HG03139 (cell line): ENCODE measurements at regions not wholly inside any gene's neighbourhood (a gene's known extent, or its start where the extent isn't known, plus 50 kb on each side); places are given as distances from the start of the nearest gene placed in this dataset.
"Not testable (repeated sequence)": the region's sequence is repeated elsewhere in the genome, so short reads cannot be mapped to it uniquely, and the experiment has no call there.

Source experiments
- ATAC-seq: cut with Tn5 transposase; IDR thresholded peaks from one replicate; pipeline ENCODE4 v1.9.1; 2021; ENCODE audit not compliant: unreplicated experiment

DNA sequence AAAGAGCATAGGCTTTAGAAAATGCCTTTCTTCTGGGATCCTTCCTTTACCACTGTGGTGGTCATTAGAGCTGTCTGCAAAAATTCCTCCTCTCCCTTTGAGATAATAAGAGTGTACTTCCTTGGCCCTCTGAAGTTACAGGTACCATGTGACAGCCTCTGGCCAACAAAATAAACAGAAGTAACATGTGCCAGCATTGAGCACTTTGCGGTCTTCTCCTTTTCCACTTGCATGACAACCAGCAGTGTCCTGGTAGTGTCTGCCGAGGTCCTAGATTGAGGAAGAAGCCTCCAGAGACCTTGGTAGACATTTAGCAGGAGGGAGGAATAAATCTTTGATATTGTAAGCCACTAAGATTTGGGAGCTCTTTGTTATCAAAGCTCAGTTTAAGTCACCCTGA is 87.5 kb upstream of the ARID1B start:
- ATAC-seq = no peak

- ATAC-seq = no peak
Measured at GRCh38 chr6:156688620-156688971, 88.6 kb upstream of the ARID1B start.

DNA sequence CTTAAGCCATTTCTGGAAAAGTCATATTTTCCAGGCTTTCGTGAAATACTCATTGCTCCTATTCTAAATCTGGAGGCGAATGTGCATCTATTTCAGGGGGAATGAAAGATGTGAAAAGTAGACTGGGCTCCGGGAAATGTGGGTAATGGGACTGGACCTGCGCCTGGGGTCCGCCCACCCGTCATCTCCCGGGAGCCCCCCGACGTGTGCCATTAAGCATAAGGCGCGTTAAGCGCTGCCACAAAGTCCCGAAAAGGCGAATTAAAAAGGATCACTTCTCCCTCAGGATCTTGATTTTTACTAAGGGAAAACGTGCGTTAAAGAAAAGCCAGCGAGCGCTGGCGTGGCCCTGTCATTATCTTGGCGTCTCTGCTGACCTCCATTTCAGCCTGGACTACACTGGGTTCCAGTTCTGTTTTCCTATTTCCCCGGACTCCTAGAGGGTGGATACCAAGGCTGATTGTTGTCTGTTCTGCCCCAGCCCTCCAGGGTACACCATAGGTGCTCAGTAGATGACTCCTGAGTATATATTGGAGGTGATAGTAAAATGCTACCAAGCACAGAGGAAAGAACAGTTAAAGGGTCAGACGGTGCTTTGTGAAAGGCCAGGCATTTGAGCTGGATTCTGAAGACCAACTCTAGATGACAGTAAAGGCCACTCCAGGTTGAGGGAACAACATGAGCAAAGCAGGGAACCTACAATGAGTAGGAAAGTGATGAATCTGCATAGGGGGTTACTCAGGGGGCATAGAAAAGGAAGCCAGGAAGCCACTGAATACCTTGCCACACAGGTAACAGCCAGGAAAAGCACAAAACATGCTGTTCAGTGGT is 89.2 kb upstream of the ARID1B start:
- no peak for ATAC-seq

GRCh38 chr6:156686995-156687788 is 90.0 kb upstream of the ARID1B start:
- peak; percentile 55 for ATAC-seq

GRCh38 chr6:156686301-156686994 is 90.7 kb upstream of the ARID1B start:
- no peak for ATAC-seq

GRCh38 chr6:156685823-156686222 is 91.4 kb upstream of the ARID1B start:
- no peak for ATAC-seq

GRCh38 chr6:156683821-156684220 is 93.4 kb upstream of the ARID1B start:
- no peak for ATAC-seq

DNA sequence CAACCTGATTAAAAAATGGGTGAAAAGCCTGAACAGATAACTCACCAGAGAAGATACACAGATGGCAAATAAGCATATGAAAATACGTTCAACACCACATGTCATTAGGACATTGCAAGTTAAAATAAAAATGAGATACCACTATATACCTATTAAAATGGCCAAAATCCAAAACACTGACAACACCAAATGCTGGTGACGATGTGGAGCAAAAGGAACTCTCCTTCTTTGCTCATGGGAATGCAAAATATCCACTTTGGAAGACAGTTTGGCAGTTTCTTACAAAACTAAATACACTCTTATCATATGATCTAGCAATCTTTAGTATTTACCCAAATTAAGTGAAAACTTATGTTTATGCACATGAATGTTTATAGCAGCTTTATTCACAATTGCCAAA is 100.5 kb upstream of the ARID1B start:
- no peak for ATAC-seq

GRCh38 chr6:156674197-156674596 is 103.0 kb upstream of the ARID1B start:
- ATAC-seq = no peak

GRCh38 chr6:156670097-156670496 is 107.1 kb upstream of the ARID1B start:
- ATAC-seq = not testable (repeated sequence)

- no peak for ATAC-seq
Measured at GRCh38 chr6:156662025-156662445, 115.1 kb upstream of the ARID1B start.

- ATAC-seq = no peak
Measured at GRCh38 chr6:156660389-156660788, 116.8 kb upstream of the ARID1B start.

DNA sequence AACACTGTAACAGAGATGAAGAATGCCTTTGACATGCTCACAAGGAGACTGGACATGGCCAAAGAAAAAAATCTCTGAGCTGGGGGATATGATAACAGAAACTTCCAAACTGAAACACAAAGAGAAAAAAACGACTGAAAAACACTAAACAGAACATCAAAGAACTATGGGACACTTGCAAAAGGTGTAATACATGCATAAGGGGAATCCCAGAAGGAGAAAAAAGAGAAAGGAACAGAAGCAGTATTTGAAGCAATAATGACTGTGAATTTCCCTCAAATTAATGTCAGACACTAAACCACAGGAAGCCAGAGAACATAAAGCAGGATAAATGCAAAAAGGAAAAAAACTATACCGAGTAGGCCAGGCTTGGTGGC is 117.4 kb upstream of the ARID1B start:
- ATAC-seq = no peak

- ATAC-seq = no peak
Measured at GRCh38 chr6:156658966-156659821, 118.0 kb upstream of the ARID1B start.

DNA sequence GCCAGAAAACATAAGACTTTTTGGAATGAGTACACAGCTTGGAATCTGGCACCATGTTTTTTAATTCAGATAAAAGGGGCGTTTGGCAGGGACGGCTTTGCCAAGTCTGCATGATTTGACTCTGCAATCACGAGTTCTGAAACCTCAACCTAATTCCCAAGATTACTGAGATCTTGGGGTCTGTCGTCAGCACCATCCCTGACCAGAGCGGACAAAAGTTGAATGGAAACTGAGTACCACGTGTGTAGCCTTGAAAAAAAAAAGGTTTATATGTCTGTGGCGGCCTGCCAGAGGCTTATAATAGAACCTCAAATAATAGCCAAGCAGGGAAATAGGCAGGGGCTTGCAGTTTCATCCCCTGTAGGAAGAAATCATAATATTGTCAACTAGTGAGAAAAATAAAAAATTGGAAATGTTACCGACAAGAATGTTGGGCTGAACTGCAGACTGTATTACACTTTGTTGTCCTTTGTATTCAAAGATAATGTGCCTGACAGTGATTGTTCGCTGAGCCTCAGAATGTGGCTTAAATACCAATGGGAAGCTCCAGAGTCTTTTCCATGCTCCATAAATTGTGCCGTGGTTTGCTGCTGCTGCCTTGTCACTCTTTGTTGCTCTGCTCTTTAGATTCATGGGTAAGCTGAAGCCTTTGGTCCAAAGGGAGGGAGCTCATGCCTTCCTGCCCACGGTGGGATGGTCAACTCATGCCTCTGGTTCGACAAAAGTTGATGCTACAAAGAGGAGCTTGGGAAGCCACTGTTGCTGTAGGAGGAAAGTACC is 118.8 kb upstream of the ARID1B start:
- ATAC-seq = no peak

GRCh38 chr6:156657296-156657695 is 119.9 kb upstream of the ARID1B start:
- ATAC-seq = no peak

DNA sequence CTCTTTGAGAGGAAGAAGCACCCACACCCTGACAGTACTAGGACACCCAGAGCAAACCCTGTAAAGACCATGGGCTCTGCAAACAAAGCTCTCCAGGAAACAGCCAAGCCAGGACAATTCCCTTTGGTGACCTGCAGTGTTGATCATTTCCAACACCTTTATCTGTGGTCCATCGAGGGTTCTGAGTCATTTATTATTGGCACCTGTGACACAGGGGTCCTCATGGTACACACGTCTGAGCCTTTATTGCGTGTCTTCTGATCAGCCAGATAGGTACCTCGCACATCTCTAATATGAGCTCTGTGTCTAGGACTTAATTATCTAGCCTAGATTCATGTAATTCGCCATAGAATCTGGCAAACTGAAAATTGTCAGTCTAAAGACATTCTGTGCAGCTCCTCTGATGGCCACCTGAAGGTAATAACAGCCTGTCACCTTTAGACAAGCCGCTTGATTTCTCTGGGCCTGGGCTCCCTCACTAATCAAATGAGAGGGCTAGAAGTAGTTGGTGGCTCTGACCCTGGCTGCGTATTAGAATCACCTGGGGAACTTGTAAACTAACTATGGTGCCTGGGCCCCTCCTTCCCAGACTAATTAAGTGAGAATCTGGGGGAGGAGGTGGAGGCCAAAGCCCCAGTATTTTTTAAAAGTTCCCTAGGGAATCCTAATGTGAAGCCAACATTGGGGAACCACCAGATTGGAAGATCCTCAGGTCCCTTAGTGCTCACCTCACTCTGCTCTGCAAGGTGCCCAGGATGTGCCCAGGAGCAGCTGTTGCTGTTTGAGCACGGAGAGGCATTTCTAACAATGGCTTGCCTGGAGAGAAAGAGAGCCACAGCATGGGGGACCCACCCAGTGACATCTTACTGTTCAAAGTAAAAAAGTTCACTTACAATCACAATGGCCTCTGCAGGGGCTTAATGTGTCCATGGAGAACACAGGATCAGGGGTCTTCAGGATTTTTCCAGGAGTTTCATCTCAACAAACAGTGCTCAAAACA is 122.0 kb upstream of the ARID1B start:
- no peak for ATAC-seq

GRCh38 chr6:156652231-156652750 is 124.9 kb upstream of the ARID1B start:
- no peak for ATAC-seq

DNA sequence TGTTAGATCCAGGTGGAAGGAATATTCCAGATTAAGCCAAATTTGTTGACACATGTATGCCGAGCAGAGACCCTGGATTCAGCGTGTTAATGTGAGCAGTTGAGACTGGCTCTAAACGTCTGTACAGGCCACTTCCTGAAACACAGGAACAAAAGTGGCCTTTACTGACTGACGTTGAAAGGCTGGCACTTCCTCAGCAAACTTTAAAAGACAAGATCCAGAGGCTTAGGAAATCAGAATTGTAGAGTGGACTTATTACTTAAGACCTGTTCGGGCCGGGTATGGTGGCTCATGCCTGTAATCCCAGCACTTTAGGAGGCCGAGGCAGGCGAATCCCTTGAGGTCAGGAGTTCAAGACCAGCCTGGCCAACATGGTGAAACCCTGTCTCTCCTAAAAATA is 125.7 kb upstream of the ARID1B start:
- ATAC-seq = no peak
